GM18861 (cell line): ENCODE measurements at regions not wholly inside any gene's neighbourhood (a gene's known extent, or its start where the extent isn't known, plus 50 kb on each side); places are given as distances from the start of the nearest gene placed in this dataset.

Source experiments
- ATAC-seq: cut with Tn5 transposase; IDR thresholded peaks from one replicate; pipeline ENCODE4 v1.9.1; 2021; ENCODE audit not compliant: unreplicated experiment

GRCh38 chr7:88700725-88701124, 58.8 kb upstream of the ZNF804B start:
- ATAC-seq, result peak; percentile 84

GRCh38 chr7:88694207-88694606, 65.3 kb upstream of the ZNF804B start:
- ATAC-seq, result no peak

- no peak for ATAC-seq
Observed at GRCh38 chr7:88693131-88693530, 66.4 kb upstream of the ZNF804B start.

- ATAC-seq, result no peak
Observed at GRCh38 chr7:88692493-88692892, 67.0 kb upstream of the ZNF804B start.

GRCh38 chr7:88689821-88690220, 69.7 kb upstream of the ZNF804B start:
- ATAC-seq, result no peak

- ATAC-seq, result no peak
Observed at GRCh38 chr7:88688222-88688621, 71.3 kb upstream of the ZNF804B start.

GRCh38 chr7:88686468-88687229, 72.9 kb upstream of the ZNF804B start:
- ATAC-seq, result no peak

- no peak for ATAC-seq
Observed at GRCh38 chr7:88681682-88682081, 77.8 kb upstream of the ZNF804B start.

GRCh38 chr7:88670536-88670935, 89.0 kb upstream of the ZNF804B start:
- ATAC-seq, result no peak

GRCh38 chr7:88669913-88670312, 89.6 kb upstream of the ZNF804B start:
- no peak for ATAC-seq

GRCh38 chr7:88668591-88668990, 90.9 kb upstream of the ZNF804B start:
- ATAC-seq, result no peak

- no peak for ATAC-seq
Observed at GRCh38 chr7:88666626-88667025, 92.9 kb upstream of the ZNF804B start.

- ATAC-seq, result no peak
Observed at GRCh38 chr7:88665892-88666514, 93.5 kb upstream of the ZNF804B start.

GRCh38 chr7:88664630-88665233, 94.8 kb upstream of the ZNF804B start:
- no peak for ATAC-seq

GRCh38 chr7:88661921-88662320, 97.6 kb upstream of the ZNF804B start:
- no peak for ATAC-seq

GRCh38 chr7:88647825-88648224, 111.7 kb upstream of the ZNF804B start:
- no peak for ATAC-seq

- ATAC-seq, result no peak
Observed at GRCh38 chr7:88638583-88638982, 120.9 kb upstream of the ZNF804B start.

GRCh38 chr7:88637795-88638194, 121.7 kb upstream of the ZNF804B start:
- ATAC-seq, result no peak

GRCh38 chr7:88635149-88635548, 124.4 kb upstream of the ZNF804B start:
- ATAC-seq, result no peak

- ATAC-seq, result no peak
Observed at GRCh38 chr7:88629559-88629958, 129.9 kb upstream of the ZNF804B start.

- ATAC-seq, result peak; percentile 99
Observed at GRCh38 chr7:88628363-88629085, 131.0 kb upstream of the ZNF804B start.

- ATAC-seq, result no peak
Observed at GRCh38 chr7:88617185-88617584, 142.3 kb upstream of the ZNF804B start.
